ENCODE measurements at regions not wholly inside any gene's neighbourhood (a gene's known extent, or its start where the extent isn't known, plus 50 kb on each side); places are given as distances from the start of the nearest gene placed in this dataset.

DNA sequence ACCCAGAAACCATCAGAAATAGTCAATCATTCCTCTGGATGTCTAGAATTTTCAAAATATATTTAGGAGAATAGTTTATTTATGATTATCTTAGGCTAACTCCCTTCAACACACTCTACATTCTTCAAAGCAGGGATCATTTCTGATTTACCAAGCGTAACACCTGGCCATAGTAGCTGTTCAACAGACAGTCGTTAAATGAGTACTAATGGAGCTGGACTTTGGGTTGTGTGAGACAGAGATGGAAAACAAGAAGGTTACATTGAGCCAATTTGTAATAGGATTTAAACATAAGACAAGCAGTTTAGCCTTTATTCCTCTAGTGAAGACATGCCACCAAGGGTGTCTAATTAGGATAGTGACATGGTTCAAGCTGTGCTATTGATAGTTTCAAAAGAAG is 129.2 kb upstream of the ANO3 start:
- no peak for TF ChIP-seq POLR2A (IDR thresholded peaks at IDR 0.05)
- TF ChIP-seq, protein P1, sequence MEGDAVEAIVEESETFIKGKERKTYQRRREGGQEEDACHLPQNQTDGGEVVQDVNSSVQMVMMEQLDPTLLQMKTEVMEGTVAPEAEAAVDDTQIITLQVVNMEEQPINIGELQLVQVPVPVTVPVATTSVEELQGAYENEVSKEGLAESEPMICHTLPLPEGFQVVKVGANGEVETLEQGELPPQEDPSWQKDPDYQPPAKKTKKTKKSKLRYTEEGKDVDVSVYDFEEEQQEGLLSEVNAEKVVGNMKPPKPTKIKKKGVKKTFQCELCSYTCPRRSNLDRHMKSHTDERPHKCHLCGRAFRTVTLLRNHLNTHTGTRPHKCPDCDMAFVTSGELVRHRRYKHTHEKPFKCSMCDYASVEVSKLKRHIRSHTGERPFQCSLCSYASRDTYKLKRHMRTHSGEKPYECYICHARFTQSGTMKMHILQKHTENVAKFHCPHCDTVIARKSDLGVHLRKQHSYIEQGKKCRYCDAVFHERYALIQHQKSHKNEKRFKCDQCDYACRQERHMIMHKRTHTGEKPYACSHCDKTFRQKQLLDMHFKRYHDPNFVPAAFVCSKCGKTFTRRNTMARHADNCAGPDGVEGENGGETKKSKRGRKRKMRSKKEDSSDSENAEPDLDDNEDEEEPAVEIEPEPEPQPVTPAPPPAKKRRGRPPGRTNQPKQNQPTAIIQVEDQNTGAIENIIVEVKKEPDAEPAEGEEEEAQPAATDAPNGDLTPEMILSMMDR (IDR thresholded peaks at IDR 0.05), result no peak
